GM20000 (cell line): ENCODE measurements at regions not wholly inside any gene's neighbourhood (a gene's known extent, or its start where the extent isn't known, plus 50 kb on each side); places are given as distances from the start of the nearest gene placed in this dataset.

Experiments
- DNase-seq: peaks from one replicate; pipeline ENCODE4 v3.0.0; 2012; ENCODE audit warnings: low spot score
- TF ChIP-seq, protein P1 (sequence below): IDR thresholded peaks from 2 replicates; pipeline ENCODE4 v1.5.1; 2012; ENCODE audit warnings: mild to moderate bottlenecking, control low read depth; ENCODE audit errors: extremely low read depth, missing control alignments

DNA sequence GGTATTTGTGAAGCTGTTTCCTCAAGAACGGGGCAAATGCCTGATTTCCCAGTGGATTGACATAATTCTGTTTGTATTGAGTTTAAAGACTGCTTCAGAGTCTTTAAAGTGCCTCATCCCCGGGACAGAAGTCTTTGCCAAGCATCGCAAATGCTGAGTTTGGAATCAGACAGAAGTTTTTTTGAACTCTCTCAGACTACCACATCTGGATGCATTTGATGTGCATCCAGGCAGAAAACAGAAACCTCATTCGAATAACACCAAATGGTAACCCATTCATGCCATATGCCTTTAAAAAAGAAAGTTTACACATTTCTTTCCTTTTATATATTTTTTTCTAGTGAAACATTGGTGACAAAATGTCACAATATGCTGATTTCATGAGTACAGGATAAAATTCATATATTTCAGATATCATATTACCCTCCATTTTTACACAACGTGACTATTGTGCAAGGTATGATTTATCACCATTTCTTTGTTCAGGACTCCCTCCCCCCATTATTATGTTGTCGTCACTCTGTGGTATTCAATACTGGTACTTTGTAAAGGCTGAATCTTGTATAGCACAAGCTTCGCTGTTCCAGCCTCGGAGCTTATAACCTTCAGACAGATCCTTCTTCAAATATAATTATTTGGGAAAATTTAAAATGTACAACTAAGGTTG, 91.1 kb downstream of the ZNF608 start:
- TF ChIP-seq, protein P1, sequence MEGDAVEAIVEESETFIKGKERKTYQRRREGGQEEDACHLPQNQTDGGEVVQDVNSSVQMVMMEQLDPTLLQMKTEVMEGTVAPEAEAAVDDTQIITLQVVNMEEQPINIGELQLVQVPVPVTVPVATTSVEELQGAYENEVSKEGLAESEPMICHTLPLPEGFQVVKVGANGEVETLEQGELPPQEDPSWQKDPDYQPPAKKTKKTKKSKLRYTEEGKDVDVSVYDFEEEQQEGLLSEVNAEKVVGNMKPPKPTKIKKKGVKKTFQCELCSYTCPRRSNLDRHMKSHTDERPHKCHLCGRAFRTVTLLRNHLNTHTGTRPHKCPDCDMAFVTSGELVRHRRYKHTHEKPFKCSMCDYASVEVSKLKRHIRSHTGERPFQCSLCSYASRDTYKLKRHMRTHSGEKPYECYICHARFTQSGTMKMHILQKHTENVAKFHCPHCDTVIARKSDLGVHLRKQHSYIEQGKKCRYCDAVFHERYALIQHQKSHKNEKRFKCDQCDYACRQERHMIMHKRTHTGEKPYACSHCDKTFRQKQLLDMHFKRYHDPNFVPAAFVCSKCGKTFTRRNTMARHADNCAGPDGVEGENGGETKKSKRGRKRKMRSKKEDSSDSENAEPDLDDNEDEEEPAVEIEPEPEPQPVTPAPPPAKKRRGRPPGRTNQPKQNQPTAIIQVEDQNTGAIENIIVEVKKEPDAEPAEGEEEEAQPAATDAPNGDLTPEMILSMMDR = no peak
- no peak for DNase-seq

DNA sequence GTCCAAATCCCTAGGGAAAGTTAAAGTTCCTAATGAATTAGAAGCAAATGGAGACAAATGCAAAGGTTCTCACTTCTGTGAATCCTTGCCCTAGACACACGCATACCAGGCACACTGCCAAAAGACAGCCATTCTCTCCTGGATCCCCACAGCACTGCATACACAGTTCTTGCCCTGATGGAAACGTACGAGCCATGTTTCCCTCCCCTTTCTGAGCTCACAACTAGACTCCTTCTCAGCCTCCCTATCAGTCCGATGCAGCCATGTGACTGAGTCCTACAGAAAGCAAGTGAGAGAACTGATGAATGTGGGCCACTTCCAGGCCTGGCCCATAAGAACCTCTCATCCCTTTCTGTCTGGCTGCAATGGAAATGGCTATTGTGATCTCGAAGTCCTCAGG, 92.0 kb downstream of the ZNF608 start:
- DNase-seq = no peak
- TF ChIP-seq, protein P1 = no peak

GRCh38 chr5:124653666-124654065, 92.8 kb downstream of the ZNF608 start:
- no peak for DNase-seq
- TF ChIP-seq, protein P1 = no peak

DNA sequence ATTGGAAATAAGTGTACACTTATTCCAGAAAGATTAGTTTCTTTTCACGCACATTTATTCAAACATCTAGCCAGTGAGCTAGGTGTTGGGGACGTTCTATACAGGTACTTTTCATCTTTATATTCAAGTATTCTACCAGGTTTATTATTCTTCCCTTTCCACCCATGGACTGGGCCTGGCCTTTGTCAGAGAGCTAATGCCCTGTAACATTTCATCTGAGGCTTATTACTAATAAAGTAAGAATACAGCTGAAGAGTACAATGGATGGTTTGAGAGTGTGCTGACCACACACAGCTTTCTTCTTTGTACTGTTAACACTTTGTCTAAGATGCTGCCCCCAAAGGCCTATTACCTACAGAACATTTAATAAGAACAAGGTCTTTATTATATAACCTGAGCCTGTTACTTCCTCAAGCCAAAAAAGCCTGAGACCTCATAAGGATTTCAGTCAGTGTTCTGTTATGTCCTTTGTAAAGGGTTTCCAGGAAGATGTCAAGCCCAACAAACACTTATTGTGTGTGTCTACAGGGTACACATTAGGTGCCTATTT, 93.5 kb downstream of the ZNF608 start:
- DNase-seq = no peak
- TF ChIP-seq, protein P1 = no peak

DNA sequence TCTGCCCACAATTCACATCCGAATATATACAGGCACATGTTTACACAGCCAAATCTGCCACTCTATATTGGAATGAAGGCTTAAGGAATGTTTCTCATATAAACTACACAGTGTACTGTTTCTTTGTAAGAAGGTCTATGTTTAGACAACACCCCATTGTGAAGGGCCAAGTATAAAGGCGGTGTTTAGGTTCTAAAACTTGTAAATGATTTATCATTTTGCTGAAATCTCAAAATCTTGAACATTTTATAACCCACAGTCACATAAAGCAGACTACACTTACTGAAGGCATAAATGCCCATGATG, 94.0 kb downstream of the ZNF608 start:
- TF ChIP-seq, protein P1 = no peak
- no peak for DNase-seq

GRCh38 chr5:124651663-124652513, 94.6 kb downstream of the ZNF608 start:
- peak; percentile 73 for DNase-seq
- TF ChIP-seq, protein P1 = no peak
